GM12875 (cell line): ENCODE measurements at regions not wholly inside any gene's neighbourhood (a gene's known extent, or its start where the extent isn't known, plus 50 kb on each side); places are given as distances from the start of the nearest gene placed in this dataset.

ENCODE experiments used
- H3K4me3 ChIP-seq: one replicate; pipeline ENCODE4 v1.5.1; 2011; ENCODE audit warnings: low read depth, low read length, control low read depth
- TF ChIP-seq, protein P1 (sequence below): IDR thresholded peaks from 2 replicates; pipeline ENCODE4 v1.5.1; 2011; ENCODE audit warnings: low read depth, mild to moderate bottlenecking, control low read depth, inconsistent platforms, low read length, moderate library complexity, borderline replicate concordance; ENCODE audit not compliant: insufficient read depth

DNA sequence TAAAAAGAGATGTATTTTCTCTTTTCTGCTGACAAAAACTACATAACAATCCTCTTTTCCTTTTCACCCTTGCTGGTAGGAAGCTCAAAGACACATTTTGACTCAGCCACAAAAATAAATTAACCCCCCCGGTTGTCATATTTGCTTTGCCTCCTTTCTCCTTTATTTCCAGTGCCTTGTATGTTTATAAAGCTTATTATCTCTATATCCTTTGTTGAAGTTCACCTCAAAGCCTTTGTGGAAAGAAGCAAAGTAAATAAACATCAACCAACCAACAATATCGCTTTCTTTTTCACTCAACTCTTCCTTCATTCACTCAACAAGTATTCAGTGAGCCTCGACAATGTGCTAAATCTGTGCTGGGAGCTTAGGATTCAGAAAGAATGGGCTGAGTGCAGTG, 276.5 kb upstream of the ID2 start:
- TF ChIP-seq, protein P1, sequence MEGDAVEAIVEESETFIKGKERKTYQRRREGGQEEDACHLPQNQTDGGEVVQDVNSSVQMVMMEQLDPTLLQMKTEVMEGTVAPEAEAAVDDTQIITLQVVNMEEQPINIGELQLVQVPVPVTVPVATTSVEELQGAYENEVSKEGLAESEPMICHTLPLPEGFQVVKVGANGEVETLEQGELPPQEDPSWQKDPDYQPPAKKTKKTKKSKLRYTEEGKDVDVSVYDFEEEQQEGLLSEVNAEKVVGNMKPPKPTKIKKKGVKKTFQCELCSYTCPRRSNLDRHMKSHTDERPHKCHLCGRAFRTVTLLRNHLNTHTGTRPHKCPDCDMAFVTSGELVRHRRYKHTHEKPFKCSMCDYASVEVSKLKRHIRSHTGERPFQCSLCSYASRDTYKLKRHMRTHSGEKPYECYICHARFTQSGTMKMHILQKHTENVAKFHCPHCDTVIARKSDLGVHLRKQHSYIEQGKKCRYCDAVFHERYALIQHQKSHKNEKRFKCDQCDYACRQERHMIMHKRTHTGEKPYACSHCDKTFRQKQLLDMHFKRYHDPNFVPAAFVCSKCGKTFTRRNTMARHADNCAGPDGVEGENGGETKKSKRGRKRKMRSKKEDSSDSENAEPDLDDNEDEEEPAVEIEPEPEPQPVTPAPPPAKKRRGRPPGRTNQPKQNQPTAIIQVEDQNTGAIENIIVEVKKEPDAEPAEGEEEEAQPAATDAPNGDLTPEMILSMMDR, result no peak
- H3K4me3 ChIP-seq, result no peak overlapping the region

DNA sequence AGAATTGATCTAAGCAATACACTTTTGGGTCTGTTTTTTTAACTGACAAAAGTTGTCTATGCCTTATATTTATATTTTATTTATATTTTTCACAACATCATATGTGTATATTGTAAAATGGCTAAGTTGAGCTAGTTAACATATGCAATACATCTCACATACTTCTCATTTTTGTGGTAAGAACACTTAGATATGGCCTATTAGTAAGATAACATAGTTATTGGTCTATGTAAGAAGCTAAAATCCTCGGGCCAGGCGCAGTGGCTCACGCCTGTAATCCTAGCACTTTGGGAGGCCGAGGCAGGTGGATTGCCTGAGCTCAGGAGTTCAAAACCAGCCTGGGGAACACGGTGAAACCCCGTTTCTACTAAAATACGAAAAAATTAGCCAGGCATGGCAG, 275.6 kb upstream of the ID2 start:
- TF ChIP-seq, protein P1, result no peak
- no peak overlapping the region for H3K4me3 ChIP-seq

DNA sequence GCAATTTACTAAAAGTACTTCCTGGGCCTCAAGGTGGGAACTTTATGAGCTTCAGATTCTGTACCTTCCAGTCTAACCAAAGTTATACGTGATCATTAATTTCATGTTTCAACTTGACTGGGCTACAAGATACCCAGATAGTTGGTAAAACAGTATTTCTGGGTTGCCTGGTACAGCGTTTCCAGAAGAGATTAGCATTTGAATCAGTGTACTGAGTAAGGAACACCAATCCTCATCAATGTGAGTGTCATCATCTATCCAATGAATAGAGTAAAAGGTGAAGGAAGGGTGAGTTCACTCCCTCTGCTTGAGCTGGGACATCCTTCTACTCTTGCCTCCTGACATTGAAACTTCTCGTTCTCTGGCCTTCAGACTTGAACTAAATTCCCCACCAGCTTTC, 274.5 kb upstream of the ID2 start:
- TF ChIP-seq, protein P1, result no peak
- H3K4me3 ChIP-seq, result no peak overlapping the region

DNA sequence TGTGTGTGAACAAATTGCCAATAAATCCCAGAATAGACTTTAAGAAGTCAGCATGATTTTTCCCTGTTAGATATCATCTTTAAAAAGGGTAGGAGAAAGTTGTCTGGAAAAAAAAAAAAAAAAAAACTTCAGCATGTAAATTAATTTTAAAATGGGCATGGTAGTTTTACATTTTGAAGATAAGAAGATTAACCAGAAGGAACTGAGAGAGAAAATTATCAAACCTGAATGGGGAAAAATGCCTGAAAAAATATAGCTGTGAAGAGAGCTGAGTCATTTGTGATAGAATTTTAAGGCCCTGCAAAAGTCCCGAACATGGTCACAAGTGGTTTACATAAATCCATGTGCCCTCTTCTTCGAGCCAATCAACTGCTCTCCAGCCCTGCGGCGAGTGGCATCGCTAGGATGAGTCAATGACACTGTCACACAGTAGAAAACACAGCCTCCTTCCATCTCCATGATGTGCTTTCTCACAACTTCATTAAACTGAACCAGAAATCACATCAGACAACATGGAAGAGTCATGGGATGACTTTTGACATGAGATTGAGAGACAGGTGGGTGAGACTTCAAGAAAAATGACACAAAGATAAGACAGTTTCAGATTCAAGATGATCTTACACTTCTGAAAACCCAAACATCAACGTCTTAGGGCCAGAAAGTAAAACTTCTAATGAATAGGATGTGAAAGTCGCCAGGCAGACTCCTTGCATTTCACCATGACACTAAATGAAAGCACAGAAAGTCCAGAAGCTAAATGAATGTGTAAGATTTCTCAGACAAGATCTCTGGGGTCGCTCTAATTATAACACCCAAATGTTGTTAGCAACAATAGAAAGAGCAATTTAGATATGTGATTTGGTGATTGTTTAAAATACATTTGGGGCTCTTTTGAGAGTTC, 273.0 kb upstream of the ID2 start:
- TF ChIP-seq, protein P1, result no peak
- no peak overlapping the region for H3K4me3 ChIP-seq

DNA sequence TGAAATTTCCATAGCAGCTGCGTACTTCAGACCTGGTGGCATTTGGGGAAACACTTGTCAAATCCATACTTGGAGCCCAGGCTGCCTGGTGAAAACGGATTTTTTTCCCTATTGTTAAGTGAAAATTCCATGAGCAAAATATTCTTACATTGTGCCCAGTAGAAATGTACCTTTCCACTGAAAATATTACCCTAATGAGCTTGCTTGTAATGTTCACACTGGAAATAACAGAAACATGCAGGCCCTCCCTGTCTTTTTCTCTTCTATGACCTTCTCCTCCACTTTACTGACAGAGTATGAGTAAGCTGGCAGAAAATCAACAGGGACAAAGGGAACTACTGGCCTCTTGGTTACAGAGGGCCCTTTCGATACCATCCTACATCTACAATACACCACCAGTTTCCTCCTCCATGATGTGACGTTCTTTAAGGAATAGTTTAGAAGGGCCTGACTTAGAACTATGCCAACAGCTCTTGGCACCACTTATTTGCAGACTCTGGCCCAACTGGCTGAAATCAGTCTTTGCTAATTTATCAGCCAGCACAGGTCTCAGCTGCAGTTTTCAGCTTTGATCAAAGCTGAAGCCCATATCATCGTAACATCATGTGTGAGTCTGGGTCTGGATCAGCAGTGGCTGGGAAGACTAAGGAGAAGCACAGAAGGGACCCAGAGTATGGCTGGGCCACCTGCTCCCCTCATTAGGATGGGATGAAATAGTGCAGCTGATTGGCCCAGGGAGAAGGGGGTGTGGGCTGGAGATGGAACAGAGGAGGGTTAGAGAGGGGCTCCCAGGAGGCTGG, 272.2 kb upstream of the ID2 start:
- no peak overlapping the region for H3K4me3 ChIP-seq
- TF ChIP-seq, protein P1, result no peak

DNA sequence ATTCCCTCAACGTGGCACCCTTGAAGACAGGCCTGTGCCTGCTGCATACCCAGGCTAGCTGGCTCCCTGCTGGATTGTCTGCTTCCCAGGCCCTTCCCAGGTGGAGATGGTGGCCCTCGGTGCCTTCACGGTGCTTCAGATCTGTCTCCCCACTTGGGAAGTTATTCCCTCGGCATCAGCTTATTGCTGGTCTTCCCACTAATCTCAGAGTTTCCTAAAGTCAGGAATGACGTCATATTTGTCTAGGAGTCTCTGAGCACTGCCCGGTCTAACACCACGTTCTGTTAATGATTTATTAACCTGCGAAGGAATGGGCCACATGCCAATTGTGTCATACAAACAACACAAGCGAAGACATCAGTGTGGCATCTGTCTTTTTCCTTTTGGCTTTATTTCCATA, 269.8 kb upstream of the ID2 start:
- H3K4me3 ChIP-seq, result no peak overlapping the region
- TF ChIP-seq, protein P1, result no peak
